Karpas-422 (cell line): ENCODE measurements at regions not wholly inside any gene's neighbourhood (a gene's known extent, or its start where the extent isn't known, plus 50 kb on each side); places are given as distances from the start of the nearest gene placed in this dataset.
"Not testable (repeated sequence)": the region's sequence is repeated elsewhere in the genome, so short reads cannot be mapped to it uniquely, and the experiment has no call there.

Source experiments
- DNase-seq: peaks from one replicate; pipeline ENCODE4 v3.0.0-alpha.2; 2015
- H2AFZ ChIP-seq: fragments of 200-600 bp; sonication (generic); 2 replicates; pipeline ENCODE4 v1.6.1; 2014; ENCODE audit warnings: antibody characterized with exemption, low read length, mixed read lengths
- H3K27ac ChIP-seq: fragments of 200-600 bp; sonication (generic); 2 replicates; pipeline ENCODE4 v1.5.1; 2014; ENCODE audit warnings: mild to moderate bottlenecking, low read length, moderate library complexity
- H3K27me3 ChIP-seq: fragments of 200-600 bp; sonication (generic); 2 replicates; pipeline ENCODE4 v1.6.1; 2014; ENCODE audit warnings: low read length, mixed read lengths
- H3K36me3 ChIP-seq: fragments of 200-600 bp; sonication (generic); 2 replicates; pipeline ENCODE4 v1.6.1; 2014; ENCODE audit warnings: low read length, mixed read lengths; ENCODE audit not compliant: insufficient read depth
- H3K4me1 ChIP-seq: fragments of 200-600 bp; sonication (generic); 2 replicates; pipeline ENCODE4 v1.6.1; 2014; ENCODE audit warnings: mild to moderate bottlenecking, low read length, mixed read lengths
- H3K4me2 ChIP-seq: fragments of 200-600 bp; sonication (generic); 2 replicates; pipeline ENCODE4 v1.6.1; 2014; ENCODE audit warnings: low read length, low read depth, mild to moderate bottlenecking; ENCODE audit not compliant: poor library complexity, severe bottlenecking
- H3K4me3 ChIP-seq: fragments of 200-600 bp; sonication (generic); 2 replicates; pipeline ENCODE4 v1.5.1; 2014; ENCODE audit warnings: mild to moderate bottlenecking, antibody characterized with exemption, low read length, mixed read lengths
- H3K79me2 ChIP-seq: fragments of 200-600 bp; sonication (generic); 2 replicates; pipeline ENCODE4 v1.6.1; 2014; ENCODE audit warnings: mild to moderate bottlenecking, low read length, mixed read lengths
- H3K9ac ChIP-seq: fragments of 200-600 bp; sonication (generic); 2 replicates; pipeline ENCODE4 v1.6.0; 2014; ENCODE audit warnings: low read length
- H3K9me2 ChIP-seq: fragments of 200-600 bp; sonication (generic), shearing (Covaris generic); replicated peaks from 2 replicates; pipeline ENCODE4 v1.6.0; 2014; ENCODE audit warnings: mild to moderate bottlenecking, low read length, moderate library complexity; ENCODE audit not compliant: insufficient read depth
- H3K9me3 ChIP-seq: fragments of 300-700, 200-600 bp; sonication (generic); 2 replicates; pipeline ENCODE4 v1.6.1; 2014; ENCODE audit warnings: low read length, mixed read lengths
- H4K20me1 ChIP-seq: fragments of 200-600 bp; sonication (generic); 2 replicates; pipeline ENCODE4 v1.6.1; 2014; ENCODE audit warnings: mild to moderate bottlenecking, antibody characterized with exemption, low read length, low read depth; ENCODE audit not compliant: insufficient read depth

- H3K79me2 ChIP-seq, H3K4me3 ChIP-seq, H3K4me2 ChIP-seq, DNase-seq, H4K20me1 ChIP-seq, H3K9me2 ChIP-seq, H2AFZ ChIP-seq, H3K9ac ChIP-seq, H3K9me3 ChIP-seq, H3K4me1 ChIP-seq, H3K36me3 ChIP-seq, H3K27ac ChIP-seq, H3K27me3 ChIP-seq: not testable (repeated sequence)
Observed at GRCh38 chr3:75444634-75445033, 219.5 kb upstream of the FRG2C start.

GRCh38 chr3:75445234-75445633 lies 218.9 kb upstream of the FRG2C start:
- not testable (repeated sequence) for H3K27ac ChIP-seq, H3K27me3 ChIP-seq, H3K4me3 ChIP-seq, H4K20me1 ChIP-seq, DNase-seq, H3K9ac ChIP-seq, H3K9me3 ChIP-seq, H3K4me2 ChIP-seq, H3K4me1 ChIP-seq, H3K9me2 ChIP-seq, H3K36me3 ChIP-seq, H2AFZ ChIP-seq, H3K79me2 ChIP-seq

GRCh38 chr3:75446948-75447347 lies 217.2 kb upstream of the FRG2C start:
- not testable (repeated sequence) for H3K36me3 ChIP-seq, H3K4me1 ChIP-seq, H3K27ac ChIP-seq, H3K9me2 ChIP-seq, H3K9me3 ChIP-seq, H3K4me3 ChIP-seq, H3K27me3 ChIP-seq, DNase-seq, H3K79me2 ChIP-seq, H4K20me1 ChIP-seq, H2AFZ ChIP-seq, H3K9ac ChIP-seq, H3K4me2 ChIP-seq

DNA sequence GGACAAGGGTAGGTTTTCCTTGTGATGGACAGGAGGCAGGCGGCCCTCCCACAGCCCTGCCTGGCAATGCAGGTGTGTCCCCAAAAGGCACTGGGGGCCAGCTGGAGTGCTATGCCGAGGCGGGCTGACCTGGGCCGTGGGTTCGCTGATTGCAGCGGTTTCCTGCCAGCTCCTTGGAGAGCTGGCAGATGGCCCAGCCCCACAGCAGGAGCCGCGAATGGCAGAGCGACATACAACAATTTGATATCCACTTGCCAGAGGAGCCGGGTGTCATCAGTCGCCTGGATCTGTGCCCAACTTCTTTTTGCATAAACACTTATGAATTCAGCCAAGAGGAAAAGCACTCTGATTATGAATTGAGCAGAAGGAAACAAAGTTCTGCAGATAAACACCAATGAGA lies 210.8 kb upstream of the FRG2C start:
- not testable (repeated sequence) for H3K27me3 ChIP-seq, H3K9ac ChIP-seq, H3K27ac ChIP-seq, H4K20me1 ChIP-seq, H3K79me2 ChIP-seq, H3K4me2 ChIP-seq, DNase-seq, H2AFZ ChIP-seq, H3K4me3 ChIP-seq, H3K9me3 ChIP-seq, H3K9me2 ChIP-seq, H3K4me1 ChIP-seq, H3K36me3 ChIP-seq

DNA sequence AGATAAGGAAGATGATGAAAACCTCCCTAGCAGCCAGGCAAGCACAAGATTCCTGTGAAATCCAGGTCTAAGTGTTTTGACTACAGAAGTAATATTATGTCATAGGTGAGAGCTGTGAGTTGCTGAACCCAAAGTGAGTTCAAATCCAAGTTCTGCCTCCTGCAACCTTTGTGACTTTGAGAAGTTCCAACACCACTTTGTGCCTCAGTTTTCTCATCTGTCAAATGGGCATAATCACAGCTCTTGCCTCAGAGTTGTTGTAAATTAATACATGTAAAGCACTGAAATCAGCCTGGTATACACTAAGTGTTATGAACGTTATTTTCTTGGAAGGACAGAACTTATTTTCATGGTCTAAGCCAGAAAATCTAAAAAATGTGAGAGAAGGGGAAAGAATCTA lies 210.3 kb upstream of the FRG2C start:
- not testable (repeated sequence) for H3K36me3 ChIP-seq, H3K9ac ChIP-seq, H3K9me3 ChIP-seq, DNase-seq, H3K79me2 ChIP-seq, H3K4me3 ChIP-seq, H2AFZ ChIP-seq, H3K27ac ChIP-seq, H3K27me3 ChIP-seq, H3K4me1 ChIP-seq, H3K9me2 ChIP-seq, H4K20me1 ChIP-seq, H3K4me2 ChIP-seq

DNA sequence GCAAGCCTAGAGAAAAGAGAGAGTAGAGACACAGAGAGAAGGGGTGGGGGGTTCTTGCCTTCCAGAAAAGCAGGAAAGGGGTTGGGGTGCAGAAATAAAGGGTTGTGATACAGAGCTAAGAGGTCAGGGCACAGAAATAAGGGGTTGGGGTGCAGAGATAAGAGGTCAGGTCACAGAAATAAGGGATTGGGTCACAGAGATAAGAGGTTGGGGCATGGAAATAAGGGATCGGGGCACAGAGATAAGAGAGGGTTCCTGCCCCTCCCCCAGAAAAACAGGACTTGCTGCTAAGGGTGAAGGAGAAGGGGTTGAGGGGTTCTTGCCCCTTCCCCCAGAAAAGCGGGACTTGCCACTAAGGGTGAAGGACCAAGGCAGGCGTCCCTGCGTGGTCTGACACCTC lies 189.6 kb upstream of the FRG2C start:
- not testable (repeated sequence) for H3K9ac ChIP-seq, H3K36me3 ChIP-seq, H3K27me3 ChIP-seq, H3K4me3 ChIP-seq, H3K9me2 ChIP-seq, DNase-seq, H3K27ac ChIP-seq, H2AFZ ChIP-seq, H3K4me2 ChIP-seq, H3K9me3 ChIP-seq, H4K20me1 ChIP-seq, H3K79me2 ChIP-seq, H3K4me1 ChIP-seq

GRCh38 chr3:75496600-75496999 lies 167.5 kb upstream of the FRG2C start:
- not testable (repeated sequence) for H2AFZ ChIP-seq, H4K20me1 ChIP-seq, H3K27ac ChIP-seq, H3K9me2 ChIP-seq, H3K4me2 ChIP-seq, H3K4me1 ChIP-seq, H3K9ac ChIP-seq, H3K36me3 ChIP-seq, H3K79me2 ChIP-seq, H3K9me3 ChIP-seq, H3K27me3 ChIP-seq, H3K4me3 ChIP-seq
- DNase-seq = peak; percentile 61

DNA sequence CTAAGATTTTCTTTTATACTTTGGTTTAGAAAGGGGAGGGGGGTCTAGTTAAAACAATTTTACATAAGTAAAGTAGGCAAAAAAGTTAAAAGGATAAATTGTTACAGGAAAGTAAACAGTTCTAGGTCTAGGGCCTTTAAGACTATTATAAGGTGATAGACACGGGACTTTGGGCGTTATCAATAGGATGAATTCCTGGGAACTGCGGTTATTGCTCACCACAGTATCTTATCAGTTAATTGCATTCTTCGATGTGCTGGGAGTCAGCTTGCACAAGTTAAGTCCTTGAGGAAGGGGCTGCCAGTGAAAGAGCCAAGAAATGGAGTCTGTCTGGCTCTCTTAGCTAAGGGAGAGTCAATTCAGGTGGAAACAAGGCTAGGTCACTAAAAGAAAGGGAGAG lies 163.8 kb upstream of the FRG2C start:
- not testable (repeated sequence) for H2AFZ ChIP-seq

GRCh38 chr3:75502171-75502570 lies 162.0 kb upstream of the FRG2C start:
- H3K4me1 ChIP-seq, H3K27ac ChIP-seq, H3K79me2 ChIP-seq, H3K9ac ChIP-seq, H3K27me3 ChIP-seq, H2AFZ ChIP-seq, H4K20me1 ChIP-seq, DNase-seq, H3K9me3 ChIP-seq, H3K9me2 ChIP-seq, H3K4me3 ChIP-seq, H3K4me2 ChIP-seq, H3K36me3 ChIP-seq: not testable (repeated sequence)

More for the DNA sequence above, 163.8 kb upstream of the FRG2C start:
- not testable (repeated sequence) for H3K9me2 ChIP-seq, H3K4me2 ChIP-seq, H3K9me3 ChIP-seq, H3K36me3 ChIP-seq, H3K4me3 ChIP-seq, H3K4me1 ChIP-seq, H3K27me3 ChIP-seq, H3K9ac ChIP-seq, DNase-seq, H4K20me1 ChIP-seq, H3K79me2 ChIP-seq, H3K27ac ChIP-seq
